HFFc6 (cell line): ENCODE measurements at regions not wholly inside any gene's neighbourhood (a gene's known extent, or its start where the extent isn't known, plus 50 kb on each side); places are given as distances from the start of the nearest gene placed in this dataset.

ENCODE experiments used
- DNase-seq: peaks from one replicate; pipeline ENCODE4 v3.0.0-alpha.2; 2018
- H3K27ac Mint-ChIP-seq: 2 replicates; pipeline ENCODE4 v1.8.0; 2020; ENCODE audit warnings: mild to moderate bottlenecking, mixed read lengths
- H3K27me3 Mint-ChIP-seq: 2 replicates; pipeline ENCODE4 v1.8.0; 2021; ENCODE audit warnings: mild to moderate bottlenecking, moderate library complexity, mixed read lengths; ENCODE audit not compliant: insufficient read depth
- H3K36me3 Mint-ChIP-seq: 2 replicates; pipeline ENCODE4 v1.8.0; 2021; ENCODE audit warnings: low read depth, mixed read lengths
- H3K4me1 Mint-ChIP-seq: 2 replicates; pipeline ENCODE4 v1.8.0; 2020; ENCODE audit warnings: low read depth, mixed read lengths
- H3K4me3 Mint-ChIP-seq: 2 replicates; pipeline ENCODE4 v1.8.0; 2020; ENCODE audit warnings: mild to moderate bottlenecking, moderate library complexity, mixed read lengths
- H3K9me3 Mint-ChIP-seq: 2 replicates; pipeline ENCODE4 v1.8.0; 2020; ENCODE audit warnings: mild to moderate bottlenecking, mixed read lengths
- CTCF ChIP-seq: fragments of 200-600 bp; sonication (generic); IDR thresholded peaks from 2 replicates; pipeline ENCODE4 v1.5.0; 2021; ENCODE audit warnings: antibody characterized with exemption, mild to moderate bottlenecking

- H3K9me3 Mint-ChIP-seq: no peaks in the 10 kb centered on the region
- H3K36me3 Mint-ChIP-seq: no peaks in the 10 kb centered on the region
- no peak for DNase-seq
- H3K4me1 Mint-ChIP-seq: no peaks in the 10 kb centered on the region
- H3K4me3 Mint-ChIP-seq: no peak overlapping the region
- H3K27ac Mint-ChIP-seq: no peak overlapping the region
- H3K27me3 Mint-ChIP-seq: peaks cover 15% of the 10 kb centered on the region
- TF ChIP-seq CTCF: no peak
These were observed 70.4 kb upstream of the PCSK6 start for GRCh38 chr15:101559952-101560351.

GRCh38 chr15:101558221-101558941 lies 68.9 kb upstream of the PCSK6 start:
- no peak overlapping the region for H3K27ac Mint-ChIP-seq
- peaks cover 24% of the 10 kb centered on the region for H3K27me3 Mint-ChIP-seq
- no peak for TF ChIP-seq CTCF
- no peak overlapping the region for H3K4me3 Mint-ChIP-seq
- H3K36me3 Mint-ChIP-seq: no peaks in the 10 kb centered on the region
- H3K9me3 Mint-ChIP-seq: no peaks in the 10 kb centered on the region; the same call in 1 of the 2 replicates
- no peak for DNase-seq
- peaks cover 6% of the 10 kb centered on the region; the same call in 1 of the 2 replicates for H3K4me1 Mint-ChIP-seq

- Mint-ChIP-seq H3K4me3 (no peak overlapping the region), H3K27ac (no peak overlapping the region)
These were observed 66.8 kb upstream of the PCSK6 start for GRCh38 chr15:101556273-101556672.

GRCh38 chr15:101554115-101554915 lies 64.8 kb upstream of the PCSK6 start:
- Mint-ChIP-seq H3K4me1 (peaks cover 6% of the 10 kb centered on the region; the same call in 1 of the 2 replicates), H3K27ac (no peak overlapping the region), H3K36me3 (no peaks in the 10 kb centered on the region), H3K4me3 (no peak overlapping the region), H3K27me3 (peaks cover 42% of the 10 kb centered on the region), H3K9me3 (no peaks in the 10 kb centered on the region; the same call in 1 of the 2 replicates)
- DNase-seq: no peak
- TF ChIP-seq CTCF: no peak

More at GRCh38 chr15:101556273-101556672, 66.8 kb upstream of the PCSK6 start:
- Mint-ChIP-seq H3K9me3 (no peaks in the 10 kb centered on the region; the same call in 1 of the 2 replicates), H3K4me1 (peaks cover 6% of the 10 kb centered on the region; the same call in 1 of the 2 replicates), H3K36me3 (no peaks in the 10 kb centered on the region), H3K27me3 (peaks cover 36% of the 10 kb centered on the region)
- no peak for TF ChIP-seq CTCF
- no peak for DNase-seq

GRCh38 chr15:101551696-101552591 lies 62.4 kb upstream of the PCSK6 start:
- no peak overlapping the region for H3K4me3 Mint-ChIP-seq
- H3K9me3 Mint-ChIP-seq: no peaks in the 10 kb centered on the region; the same call in 1 of the 2 replicates
- H3K27me3 Mint-ChIP-seq: peaks cover 40% of the 10 kb centered on the region
- no peaks in the 10 kb centered on the region for H3K36me3 Mint-ChIP-seq
- peaks cover 6% of the 10 kb centered on the region; the same call in 1 of the 2 replicates for H3K4me1 Mint-ChIP-seq
- DNase-seq: no peak
- H3K27ac Mint-ChIP-seq: no peak overlapping the region
- no peak for TF ChIP-seq CTCF
